HepG2 (cell line): ENCODE measurements at regions not wholly inside any gene's neighbourhood (a gene's known extent, or its start where the extent isn't known, plus 50 kb on each side); places are given as distances from the start of the nearest gene placed in this dataset.

Experiments used
- GABPB1 ChIP-seq: IDR thresholded peaks from 2 replicates; pipeline ENCODE4 v1.6.1; 2016; ENCODE audit warnings: mild to moderate bottlenecking, missing genetic modification reagents, moderate library complexity, missing compliant biosample characterization
- HOXA5 ChIP-seq: sonication (generic); formaldehyde crosslinking; IDR thresholded peaks from 2 replicates; pipeline ENCODE4 v1.4.0; 2020; ENCODE audit warnings: missing genetic modification reagents
- NBN ChIP-seq: fragments of 450-650 bp; conservative IDR thresholded peaks from 2 replicates; pipeline ENCODE4 v1.6.1; 2017
- NFE2L1 ChIP-seq: sonication (generic); formaldehyde crosslinking; IDR thresholded peaks from 2 replicates; pipeline ENCODE4 v1.4.0; 2020; ENCODE audit warnings: missing genetic modification reagents, mild to moderate bottlenecking, borderline replicate concordance
- NR2C2 ChIP-seq: sonication (generic); formaldehyde crosslinking; IDR thresholded peaks from 2 replicates; pipeline ENCODE4 v1.4.0; 2020; ENCODE audit warnings: missing genetic modification reagents, mild to moderate bottlenecking, moderate library complexity, borderline replicate concordance
- POLR2A ChIP-seq, 2 experiments: IDR thresholded peaks; 2 replicates each; pipeline ENCODE4 v1.6.1; 2011; ENCODE audit warnings: low read depth in 2 of 2, low read length in 2 of 2, mild to moderate bottlenecking in 1 of 2, moderate library complexity in 1 of 2; ENCODE audit not compliant: insufficient read depth in 1 of 2
- SUZ12 ChIP-seq: fragments of 150-350 bp; IDR thresholded peaks from 2 replicates; pipeline ENCODE4 v1.6.1; 2014; ENCODE audit warnings: low read depth, low read length
- ZNF556 ChIP-seq: sonication (generic); formaldehyde crosslinking; IDR thresholded peaks from 2 replicates; pipeline ENCODE4 v1.4.0; 2020; ENCODE audit warnings: mild to moderate bottlenecking, missing genetic modification reagents, borderline replicate concordance
- TF ChIP-seq, protein P1 (sequence below): sonication (generic); formaldehyde crosslinking; IDR thresholded peaks from 2 replicates; pipeline ENCODE4 v1.5.0; 2020; ENCODE audit warnings: mild to moderate bottlenecking, missing genetic modification reagents, moderate library complexity

- no peak for TF ChIP-seq NFE2L1 (CRISPR knock-in tag)
- no peak for TF ChIP-seq SUZ12
- TF ChIP-seq GABPB1 (CRISPR knock-in tag) = no peak
- no peak for TF ChIP-seq HOXA5 (CRISPR knock-in tag)
- no peak for TF ChIP-seq NBN
- TF ChIP-seq ZNF556 (CRISPR knock-in tag) = no peak
- no peak for TF ChIP-seq POLR2A (IDR thresholded peaks at IDR 0.05; ENCODE audit: insufficient read depth in 1 of 2, low read depth in 2 of 2, low read length in 2 of 2)
- TF ChIP-seq, protein P1, sequence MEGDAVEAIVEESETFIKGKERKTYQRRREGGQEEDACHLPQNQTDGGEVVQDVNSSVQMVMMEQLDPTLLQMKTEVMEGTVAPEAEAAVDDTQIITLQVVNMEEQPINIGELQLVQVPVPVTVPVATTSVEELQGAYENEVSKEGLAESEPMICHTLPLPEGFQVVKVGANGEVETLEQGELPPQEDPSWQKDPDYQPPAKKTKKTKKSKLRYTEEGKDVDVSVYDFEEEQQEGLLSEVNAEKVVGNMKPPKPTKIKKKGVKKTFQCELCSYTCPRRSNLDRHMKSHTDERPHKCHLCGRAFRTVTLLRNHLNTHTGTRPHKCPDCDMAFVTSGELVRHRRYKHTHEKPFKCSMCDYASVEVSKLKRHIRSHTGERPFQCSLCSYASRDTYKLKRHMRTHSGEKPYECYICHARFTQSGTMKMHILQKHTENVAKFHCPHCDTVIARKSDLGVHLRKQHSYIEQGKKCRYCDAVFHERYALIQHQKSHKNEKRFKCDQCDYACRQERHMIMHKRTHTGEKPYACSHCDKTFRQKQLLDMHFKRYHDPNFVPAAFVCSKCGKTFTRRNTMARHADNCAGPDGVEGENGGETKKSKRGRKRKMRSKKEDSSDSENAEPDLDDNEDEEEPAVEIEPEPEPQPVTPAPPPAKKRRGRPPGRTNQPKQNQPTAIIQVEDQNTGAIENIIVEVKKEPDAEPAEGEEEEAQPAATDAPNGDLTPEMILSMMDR (CRISPR knock-in tag) = no peak
- TF ChIP-seq NR2C2 (CRISPR knock-in tag) = no peak
Measured at GRCh38 chr12:98149270-98149669, 366.1 kb upstream of the TMPO start.
